Skeletal muscle satellite cell (primary cell): ENCODE measurements at regions not wholly inside any gene's neighbourhood (a gene's known extent, or its start where the extent isn't known, plus 50 kb on each side); places are given as distances from the start of the nearest gene placed in this dataset.

Experiments
- H3K27me3 ChIP-seq: 2 replicates; pipeline ENCODE4 v1.7.0; 2013; ENCODE audit warnings: low read length; ENCODE audit not compliant: control insufficient read depth, insufficient read depth
- H3K36me3 ChIP-seq: 2 replicates; pipeline ENCODE4 v1.7.0; 2013; ENCODE audit warnings: mild to moderate bottlenecking, control low read depth, low read length; ENCODE audit not compliant: insufficient read depth
- H3K4me1 ChIP-seq: 2 replicates; pipeline ENCODE4 v1.7.0; 2013; ENCODE audit warnings: low read length; ENCODE audit not compliant: control insufficient read depth, insufficient read depth
- H3K4me2 ChIP-seq: 2 replicates; pipeline ENCODE4 v1.7.0; 2013; ENCODE audit warnings: mild to moderate bottlenecking, low read length
- H3K4me3 ChIP-seq: 2 replicates; pipeline ENCODE4 v1.7.0; 2013; ENCODE audit warnings: low read length
- H3K9ac ChIP-seq: 2 replicates; pipeline ENCODE4 v1.7.0; 2013; ENCODE audit warnings: mild to moderate bottlenecking, low read depth, low read length, moderate library complexity
- H3K9me3 ChIP-seq: replicated peaks from 2 replicates; pipeline ENCODE4 v1.7.0; 2013; ENCODE audit warnings: mild to moderate bottlenecking, control low read depth, low read length

GRCh38 chr18:68427951-68428401 is 286.9 kb downstream of the TMX3 start:
- no peak overlapping the region for H3K4me2 ChIP-seq
- H3K27me3 ChIP-seq = no peaks in the 10 kb centered on the region
- H3K9ac ChIP-seq = peak overlapping the region; percentile 62
- H3K9me3 ChIP-seq = no peaks in the 10 kb centered on the region
- H3K4me3 ChIP-seq = no peak overlapping the region
- peaks cover 51% of the 10 kb centered on the region for H3K4me1 ChIP-seq
- no peaks in the 10 kb centered on the region for H3K36me3 ChIP-seq

DNA sequence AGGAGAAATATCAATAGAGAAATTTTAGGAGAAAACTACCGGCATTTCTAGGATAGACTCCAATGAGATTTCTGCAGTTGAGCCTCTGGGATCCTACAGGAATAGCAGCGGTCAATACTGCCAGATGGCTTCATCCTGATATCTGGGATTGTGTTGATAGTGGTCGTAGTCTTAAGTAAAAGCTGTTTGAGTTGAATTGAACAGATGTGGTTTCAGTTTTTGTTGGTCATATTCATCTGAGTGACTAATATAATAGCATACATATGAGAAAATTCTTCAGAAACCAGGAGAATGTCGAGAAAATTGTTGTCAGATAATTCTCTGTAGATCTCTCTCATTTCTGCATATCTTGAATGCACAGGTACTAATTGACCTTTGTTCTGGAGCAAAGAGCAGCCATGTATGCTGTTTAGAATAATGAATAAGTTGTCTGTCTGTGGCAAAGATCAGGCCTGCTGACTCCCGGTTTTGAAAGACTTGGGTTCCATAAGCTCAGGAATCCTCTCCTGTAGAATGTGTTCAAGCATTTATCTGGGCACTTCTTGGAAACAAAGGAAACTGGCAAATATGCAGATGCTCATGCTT is 288.1 kb downstream of the TMX3 start:
- H3K4me3 ChIP-seq = no peak overlapping the region
- no peaks in the 10 kb centered on the region for H3K27me3 ChIP-seq
- H3K9ac ChIP-seq = peak overlapping the region; percentile 11
- H3K4me2 ChIP-seq = no peak overlapping the region
- no peaks in the 10 kb centered on the region for H3K9me3 ChIP-seq
- no peaks in the 10 kb centered on the region for H3K36me3 ChIP-seq
- peaks cover 51% of the 10 kb centered on the region for H3K4me1 ChIP-seq

- Histone ChIP-seq H3K36me3 (no peaks in the 10 kb centered on the region), H3K9me3 (no peaks in the 10 kb centered on the region), H3K27me3 (no peaks in the 10 kb centered on the region), H3K4me3 (no peak overlapping the region), H3K9ac (no peak overlapping the region), H3K4me1 (peaks cover 27% of the 10 kb centered on the region), H3K4me2 (no peak overlapping the region)
Measured at GRCh38 chr18:68418881-68419280, 296.0 kb downstream of the TMX3 start.

GRCh38 chr18:68418226-68418868 is 296.6 kb downstream of the TMX3 start:
- Histone ChIP-seq H3K9ac (no peak overlapping the region), H3K36me3 (no peaks in the 10 kb centered on the region), H3K27me3 (no peaks in the 10 kb centered on the region), H3K4me3 (no peak overlapping the region), H3K9me3 (no peaks in the 10 kb centered on the region), H3K4me1 (peaks cover 27% of the 10 kb centered on the region), H3K4me2 (peak overlapping the region; percentile 39)

DNA sequence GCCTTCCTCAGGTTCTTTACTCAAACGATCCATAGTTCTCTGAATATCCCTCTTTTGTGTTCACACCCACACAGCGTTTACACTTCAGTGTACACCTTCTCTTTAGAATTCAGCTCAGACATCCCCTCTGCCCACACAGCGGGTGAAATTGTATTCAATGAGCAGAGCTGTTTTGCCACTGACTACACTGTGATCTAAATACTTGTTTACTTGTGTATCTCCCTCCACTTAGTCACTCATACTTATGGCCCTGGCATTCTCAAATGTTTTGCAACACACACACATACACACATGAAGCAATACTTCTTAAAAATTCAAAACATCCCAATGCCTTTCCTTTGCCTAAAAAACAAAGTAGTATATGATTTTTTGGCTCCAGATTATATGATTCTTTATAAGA is 297.1 kb downstream of the TMX3 start:
- Histone ChIP-seq H3K4me3 (no peak overlapping the region), H3K27me3 (no peaks in the 10 kb centered on the region), H3K4me2 (peak overlapping the region; percentile 39), H3K4me1 (peaks cover 27% of the 10 kb centered on the region), H3K9me3 (no peaks in the 10 kb centered on the region), H3K36me3 (no peaks in the 10 kb centered on the region), H3K9ac (peak overlapping the region; percentile 37)

DNA sequence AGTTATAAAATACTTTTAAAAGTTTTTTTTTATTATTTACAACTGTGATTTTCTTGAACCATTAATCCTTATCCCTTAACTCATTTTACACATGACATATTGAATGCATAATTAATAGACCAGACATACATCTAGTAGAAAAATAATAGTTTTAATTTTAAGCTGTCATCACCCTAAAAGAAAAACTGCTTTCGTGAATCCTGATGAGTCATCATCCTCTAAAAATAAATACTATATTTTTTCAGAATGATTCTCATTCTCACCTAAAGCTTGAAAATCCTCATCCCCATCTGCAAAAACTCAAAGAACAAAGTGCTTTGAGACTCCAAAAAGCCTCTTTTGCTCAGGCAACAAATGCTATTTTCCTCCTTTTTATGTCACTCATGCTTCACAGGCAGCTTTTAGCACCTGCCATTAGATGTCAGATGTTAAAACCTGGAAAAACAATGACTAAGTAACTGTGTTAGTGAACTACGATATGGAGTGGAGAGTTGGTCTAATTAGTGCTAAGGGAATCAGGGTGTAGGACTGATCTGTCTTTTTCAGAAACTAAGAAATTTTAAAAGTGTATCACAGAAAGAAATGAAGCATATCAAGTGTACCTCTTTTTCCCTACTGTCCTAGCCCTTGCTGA is 297.6 kb downstream of the TMX3 start:
- Histone ChIP-seq H3K4me3 (no peak overlapping the region), H3K36me3 (no peaks in the 10 kb centered on the region), H3K4me2 (peak overlapping the region; percentile 39), H3K27me3 (no peaks in the 10 kb centered on the region), H3K4me1 (peaks cover 27% of the 10 kb centered on the region), H3K9me3 (no peaks in the 10 kb centered on the region), H3K9ac (peak overlapping the region; percentile 37)

DNA sequence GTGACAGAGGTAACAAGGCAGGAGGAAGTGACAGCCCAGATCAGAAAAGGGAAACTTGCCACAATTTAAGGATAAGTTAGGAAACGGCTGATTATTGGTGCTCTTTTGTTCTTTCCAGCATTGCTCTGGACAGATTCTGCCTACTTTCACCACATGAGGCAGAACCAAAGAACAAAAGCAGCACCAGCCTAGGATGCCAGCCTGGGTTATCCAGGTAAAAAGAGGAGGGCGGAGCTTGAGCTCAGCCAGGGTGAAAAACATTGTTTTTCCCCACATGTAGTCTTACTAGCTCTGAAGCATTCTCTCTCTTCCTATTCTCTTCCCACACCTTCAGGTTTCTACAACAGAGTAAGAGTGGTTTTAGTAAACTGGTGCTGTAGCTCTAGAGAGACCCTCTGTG is 300.5 kb downstream of the TMX3 start:
- H3K36me3 ChIP-seq = no peaks in the 10 kb centered on the region

GRCh38 chr18:68409576-68409975 is 305.3 kb downstream of the TMX3 start:
- Histone ChIP-seq H3K4me3 (no peak overlapping the region), H3K27me3 (no peaks in the 10 kb centered on the region), H3K4me1 (peaks cover 11% of the 10 kb centered on the region), H3K36me3 (no peaks in the 10 kb centered on the region), H3K9me3 (no peaks in the 10 kb centered on the region), H3K9ac (no peak overlapping the region), H3K4me2 (no peak overlapping the region)

More for the DNA sequence above, 300.5 kb downstream of the TMX3 start:
- Histone ChIP-seq H3K4me2 (no peak overlapping the region), H3K9me3 (no peaks in the 10 kb centered on the region), H3K9ac (no peak overlapping the region), H3K27me3 (no peaks in the 10 kb centered on the region), H3K4me1 (peaks cover 27% of the 10 kb centered on the region), H3K4me3 (no peak overlapping the region)

DNA sequence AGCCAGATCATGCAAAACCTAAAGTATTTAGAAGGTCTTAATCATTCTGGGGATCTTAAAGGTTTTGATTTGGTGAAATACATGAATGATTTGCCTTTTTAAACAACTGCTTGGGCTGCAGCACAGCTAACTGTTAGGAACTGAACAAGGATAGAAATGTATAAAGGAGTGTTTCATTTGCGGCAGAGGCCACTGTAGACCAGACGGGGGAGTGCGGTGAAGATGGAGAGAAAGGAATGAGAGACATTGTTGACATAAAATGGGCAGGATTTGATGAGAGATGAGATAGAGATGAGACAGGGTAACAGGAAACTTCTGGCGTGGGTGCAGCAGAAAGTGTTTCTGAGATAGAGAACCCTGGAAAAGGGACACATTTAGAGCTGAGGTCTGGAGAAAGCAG is 308.1 kb downstream of the TMX3 start:
- H3K27me3 ChIP-seq = no peaks in the 10 kb centered on the region
- H3K4me2 ChIP-seq = peak overlapping the region; percentile 49
- peak overlapping the region; percentile 20 for H3K4me3 ChIP-seq
- H3K9ac ChIP-seq = peak overlapping the region; percentile 25
- peaks cover 11% of the 10 kb centered on the region for H3K4me1 ChIP-seq
- no peaks in the 10 kb centered on the region for H3K9me3 ChIP-seq
- H3K36me3 ChIP-seq = no peaks in the 10 kb centered on the region

DNA sequence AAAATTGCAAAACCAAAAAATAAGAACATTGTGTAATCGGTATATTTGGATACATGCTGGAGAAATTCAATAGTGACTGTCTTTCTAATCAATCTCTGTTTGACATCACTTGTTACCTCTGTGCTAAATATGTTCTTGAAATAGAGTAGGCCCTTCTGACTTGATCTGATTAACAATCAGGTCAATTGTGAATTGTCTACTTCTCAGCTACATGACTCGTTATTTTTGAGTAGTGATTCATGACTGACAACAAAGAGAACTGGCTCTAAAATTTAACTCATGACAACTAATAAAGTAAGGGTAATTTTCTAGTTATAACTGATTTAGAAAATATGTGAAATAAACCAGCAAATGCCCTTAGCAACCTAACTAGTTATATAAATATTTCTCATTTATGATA is 312.1 kb downstream of the TMX3 start:
- no peak overlapping the region for H3K4me2 ChIP-seq
- no peaks in the 10 kb centered on the region for H3K36me3 ChIP-seq
- H3K4me1 ChIP-seq = peaks cover 11% of the 10 kb centered on the region
- H3K9ac ChIP-seq = no peak overlapping the region
- no peaks in the 10 kb centered on the region for H3K9me3 ChIP-seq
- H3K4me3 ChIP-seq = no peak overlapping the region
- H3K27me3 ChIP-seq = no peaks in the 10 kb centered on the region

DNA sequence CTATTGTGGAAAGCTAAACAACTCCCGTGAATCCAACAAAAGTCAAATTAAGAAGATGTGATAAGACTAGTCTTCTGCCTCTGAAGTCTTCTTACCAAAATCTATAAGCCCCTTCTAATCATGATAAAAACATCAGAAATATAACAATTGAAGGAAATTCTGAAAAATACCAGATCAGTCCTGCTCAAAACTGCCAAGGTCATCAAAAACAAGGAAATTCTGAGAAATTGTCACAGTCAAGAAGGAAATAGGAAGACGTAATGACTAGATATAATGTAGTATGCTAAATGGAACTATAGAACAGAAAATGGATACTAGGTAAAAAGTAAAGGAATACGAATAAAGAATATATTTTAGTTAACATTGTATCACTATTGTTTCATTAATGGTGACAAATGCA is 314.0 kb downstream of the TMX3 start:
- H3K4me3 ChIP-seq = no peak overlapping the region
- H3K4me1 ChIP-seq = no peaks in the 10 kb centered on the region
- H3K27me3 ChIP-seq = no peaks in the 10 kb centered on the region
- no peak overlapping the region for H3K9ac ChIP-seq
- H3K4me2 ChIP-seq = no peak overlapping the region
- H3K36me3 ChIP-seq = no peaks in the 10 kb centered on the region
- H3K9me3 ChIP-seq = no peaks in the 10 kb centered on the region

- Histone ChIP-seq H3K4me1 (no peaks in the 10 kb centered on the region), H3K9me3 (no peaks in the 10 kb centered on the region), H3K27me3 (no peaks in the 10 kb centered on the region), H3K36me3 (no peaks in the 10 kb centered on the region), H3K9ac (no peak overlapping the region), H3K4me2 (no peak overlapping the region), H3K4me3 (no peak overlapping the region)
Measured at GRCh38 chr18:68399721-68400120, 315.2 kb downstream of the TMX3 start.
